ENCODE measurements at regions not wholly inside any gene's neighbourhood (a gene's known extent, or its start where the extent isn't known, plus 50 kb on each side); places are given as distances from the start of the nearest gene placed in this dataset.
"Not testable (repeated sequence)": the region's sequence is repeated elsewhere in the genome, so short reads cannot be mapped to it uniquely, and the experiment has no call there.

DNA sequence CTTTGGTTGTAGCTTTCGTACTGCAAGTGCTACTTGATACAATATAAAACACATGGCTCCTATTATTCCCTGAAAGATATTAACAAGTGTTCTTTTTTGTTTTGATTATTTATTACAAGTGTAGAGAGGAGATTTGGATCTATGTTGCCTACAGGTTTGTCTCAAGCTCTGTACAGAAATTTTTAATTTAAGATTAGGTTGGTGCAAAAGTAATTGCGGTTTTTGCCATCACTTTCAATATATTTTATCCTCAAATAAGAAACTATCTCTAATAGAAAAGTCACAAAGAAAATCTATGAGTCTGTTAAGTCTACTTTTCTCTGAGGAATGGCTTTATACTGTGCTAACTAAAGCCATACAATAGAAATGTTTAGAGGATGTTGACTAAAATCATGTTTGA, 1086.1 kb downstream of the GRM8 start:
- no peak for DNase-seq

DNA sequence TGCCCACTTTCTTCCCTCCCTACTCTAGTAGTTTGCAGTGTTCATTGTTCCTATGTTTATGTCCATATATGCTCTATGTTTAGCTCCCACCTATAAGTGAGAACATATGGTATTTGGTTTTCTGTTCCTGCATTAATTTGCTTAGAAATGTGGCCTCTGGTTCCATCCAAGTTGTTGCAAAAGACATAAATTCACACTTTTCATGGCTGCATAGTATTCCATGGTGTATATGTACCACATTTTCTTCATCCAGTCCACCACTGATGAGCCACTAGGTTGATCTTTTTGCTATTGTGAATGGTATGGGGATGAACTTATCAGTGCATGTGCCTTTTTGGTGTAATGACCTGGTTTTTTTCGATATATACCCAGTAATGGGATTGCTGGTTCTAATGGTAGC, 1089.1 kb downstream of the GRM8 start:
- no peak for DNase-seq

DNA sequence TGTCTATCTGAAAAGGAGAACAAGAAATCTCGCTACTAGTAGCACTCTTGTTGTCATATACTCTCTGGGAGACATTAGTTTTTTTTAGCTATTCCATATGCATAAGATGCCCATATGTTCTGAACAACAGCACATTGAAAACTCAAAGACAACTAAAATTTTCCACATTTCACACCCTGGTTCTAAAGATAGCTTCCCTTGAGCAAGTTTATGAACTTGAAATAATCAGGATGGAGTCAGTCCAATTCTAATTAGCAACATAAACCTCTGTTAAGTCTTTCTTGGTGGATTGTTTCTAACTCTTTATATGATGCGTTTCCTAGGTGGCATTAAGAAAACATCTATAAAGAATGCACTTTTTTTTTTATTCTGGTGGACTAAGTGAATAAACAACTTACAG, 1095.3 kb downstream of the GRM8 start:
- DNase-seq: no peak

DNA sequence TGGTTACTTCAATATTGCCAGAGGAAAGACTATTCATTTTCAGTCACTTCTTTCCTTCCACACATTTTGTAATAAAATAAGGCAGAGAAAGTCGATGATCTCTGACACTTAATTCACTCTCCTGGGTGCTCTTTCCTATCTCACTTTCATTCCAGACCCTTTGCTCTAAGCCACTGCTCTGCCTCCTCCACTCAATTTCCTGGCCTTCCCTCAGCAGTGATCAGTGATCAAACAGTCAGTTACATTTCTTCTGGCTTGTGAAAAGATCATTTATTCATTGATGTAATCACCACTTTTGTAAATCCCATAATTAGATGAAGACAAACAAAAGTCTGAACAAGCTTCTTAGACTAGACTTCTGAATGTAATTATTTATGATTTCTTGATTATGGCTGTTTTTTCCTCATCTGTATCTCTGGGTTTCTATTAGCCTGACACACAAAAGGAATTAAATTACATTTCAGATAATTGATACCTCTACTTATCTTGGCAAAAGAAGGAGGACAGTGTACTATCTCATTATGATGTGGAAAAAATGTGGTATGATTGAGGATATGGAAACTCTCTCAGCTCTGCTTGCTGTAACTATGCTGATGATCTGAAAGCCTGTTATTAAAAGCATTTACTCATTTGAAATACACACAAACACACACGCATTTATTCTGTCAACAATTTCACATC, 1102.3 kb downstream of the GRM8 start:
- DNase-seq: peak; percentile 16

- no peak for DNase-seq
Measured at GRCh38 chr7:126140858-126141466, 1111.8 kb downstream of the GRM8 start.

DNA sequence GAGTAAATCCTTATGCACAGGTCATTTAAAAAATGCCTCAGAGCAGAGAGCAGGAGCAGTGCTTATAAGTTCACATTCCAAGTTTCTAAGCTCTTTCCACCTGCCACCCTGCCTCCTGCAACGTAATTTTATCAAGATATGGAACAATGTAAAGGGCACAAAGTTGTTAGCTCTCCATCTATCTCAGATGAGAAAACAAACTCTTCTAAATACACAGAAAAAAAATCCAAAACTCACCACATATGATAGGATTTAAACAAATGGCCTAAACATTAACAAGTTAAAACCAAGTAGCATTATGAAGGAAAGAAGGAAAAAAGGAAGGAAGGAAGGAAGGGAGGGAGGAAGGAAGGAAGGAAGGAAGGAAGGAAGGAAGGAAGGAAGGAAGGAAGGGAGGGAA, 1132.8 kb downstream of the GRM8 start:
- DNase-seq: no peak

DNA sequence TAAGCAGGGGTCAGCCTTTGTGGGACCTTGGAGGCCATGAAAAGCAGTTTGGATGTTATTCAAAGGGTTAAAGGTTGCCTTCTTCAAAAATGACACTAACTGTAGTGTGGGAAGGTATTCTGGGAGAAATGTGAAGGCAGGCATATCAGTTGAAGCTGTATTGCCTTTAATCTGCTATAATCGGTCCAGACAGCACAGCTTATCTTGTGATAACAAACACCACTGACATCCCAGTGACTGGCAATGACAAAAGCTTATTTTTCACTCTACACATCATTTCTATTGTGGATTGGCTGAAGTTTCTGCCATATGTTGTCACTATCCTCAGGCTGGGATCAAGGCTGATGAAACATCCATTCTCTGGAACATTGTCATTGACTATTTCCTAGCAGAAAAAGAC, 1149.2 kb downstream of the GRM8 start:
- DNase-seq: no peak

DNA sequence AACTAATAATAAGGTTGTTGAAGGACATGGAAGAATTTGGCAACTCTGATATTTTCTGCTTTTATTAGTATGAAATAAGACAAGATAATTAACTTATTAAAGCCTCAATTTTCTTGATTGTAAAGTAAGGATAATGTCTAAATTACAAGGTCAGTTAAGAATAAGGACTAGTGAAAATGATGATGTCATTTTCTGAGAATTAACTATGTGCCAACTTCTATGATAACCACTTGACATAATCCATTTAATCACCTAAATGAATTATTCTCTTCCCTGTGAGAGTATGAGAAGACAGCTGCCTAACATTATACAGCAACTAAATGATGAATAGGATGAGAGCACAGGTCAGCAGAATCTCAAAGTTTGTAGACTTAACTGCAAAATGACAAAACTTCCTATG, 1153.4 kb upstream of the POT1 start:
- DNase-seq: no peak

DNA sequence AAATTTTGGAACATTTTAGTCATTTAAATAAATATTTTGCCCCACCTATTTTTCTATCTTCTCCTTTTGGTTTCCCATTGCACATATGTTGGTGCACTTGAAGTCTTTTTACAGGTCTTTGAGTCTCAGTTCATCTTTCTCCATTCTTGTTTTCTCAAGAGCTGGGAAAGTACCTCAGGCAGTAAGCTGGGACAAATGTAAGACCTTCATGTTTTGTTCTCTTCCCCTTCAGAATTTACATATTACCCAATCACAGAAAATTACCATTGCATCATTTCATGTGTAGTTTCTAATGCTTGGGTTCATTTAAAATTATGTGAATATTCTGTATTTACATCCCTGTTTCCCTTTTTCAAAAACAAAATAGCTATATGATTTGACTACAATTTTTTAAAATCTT, 1150.0 kb upstream of the POT1 start:
- no peak for DNase-seq

DNA sequence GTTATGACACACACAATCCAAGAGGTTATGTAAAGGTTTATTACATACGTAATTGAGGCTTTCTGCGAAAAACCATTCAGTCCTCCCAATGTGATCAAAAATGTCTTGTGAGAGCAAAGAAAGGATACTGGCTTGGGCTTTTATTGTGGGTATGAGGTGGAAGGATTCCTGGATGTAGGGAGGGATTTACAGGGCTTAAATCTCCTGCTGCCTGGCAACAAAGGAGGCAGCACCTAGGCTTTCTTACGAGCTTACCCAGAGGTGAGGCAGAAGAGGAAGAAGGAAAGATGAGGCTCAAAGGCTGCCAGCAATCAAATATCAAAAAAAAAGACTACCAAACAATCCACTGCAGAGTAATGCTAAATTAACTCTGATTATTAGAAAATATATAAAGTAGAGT, 1149.5 kb upstream of the POT1 start:
- no peak for DNase-seq

DNA sequence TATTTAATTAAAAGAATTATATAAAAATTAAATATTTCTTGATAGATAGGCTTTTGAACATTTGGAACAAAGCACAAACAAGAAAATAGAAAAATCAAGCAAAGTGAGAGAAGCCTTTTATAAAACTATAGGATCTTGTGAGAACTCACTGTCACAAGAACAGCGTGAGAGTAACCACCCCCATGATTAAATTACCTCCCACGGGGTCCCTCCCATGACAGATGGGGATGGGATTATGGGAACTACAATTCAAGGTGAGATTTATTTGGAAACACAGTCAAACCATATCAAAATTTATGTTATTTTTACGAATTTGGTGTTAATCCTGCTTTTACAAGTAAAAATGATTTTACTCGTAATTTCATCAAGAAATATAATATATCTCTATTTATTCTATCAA, 1136.1 kb upstream of the POT1 start:
- no peak for DNase-seq

- no peak for DNase-seq
Measured at GRCh38 chr7:126057979-126058378, 1128.4 kb upstream of the POT1 start.

DNA sequence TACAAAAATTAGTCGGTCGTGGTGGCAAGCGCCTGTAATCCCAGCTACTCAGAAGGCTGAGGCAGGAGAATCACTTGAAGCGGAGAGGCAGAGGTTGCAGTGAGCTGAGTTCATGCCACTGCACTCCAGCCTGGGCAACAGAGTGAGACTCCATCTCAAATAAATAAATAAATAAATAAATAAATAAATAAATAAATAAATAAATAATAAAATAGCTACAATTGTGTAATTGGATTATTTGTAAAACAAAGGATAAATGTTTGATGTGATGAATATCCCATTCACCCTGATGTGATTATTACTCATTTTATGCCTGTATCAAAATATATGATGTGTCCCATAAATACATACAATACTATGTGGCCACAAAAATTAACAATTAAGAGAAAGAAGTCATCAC, 1127.0 kb upstream of the POT1 start:
- DNase-seq: not testable (repeated sequence)

GRCh38 chr7:126052229-126052628, 1122.6 kb upstream of the POT1 start:
- no peak for DNase-seq

GRCh38 chr7:126044662-126045061, 1115.0 kb upstream of the POT1 start:
- DNase-seq: no peak

- DNase-seq: no peak
Measured at GRCh38 chr7:126041472-126041871, 1111.8 kb upstream of the POT1 start.

GRCh38 chr7:126040114-126041045, 1110.8 kb upstream of the POT1 start:
- DNase-seq: no peak

DNA sequence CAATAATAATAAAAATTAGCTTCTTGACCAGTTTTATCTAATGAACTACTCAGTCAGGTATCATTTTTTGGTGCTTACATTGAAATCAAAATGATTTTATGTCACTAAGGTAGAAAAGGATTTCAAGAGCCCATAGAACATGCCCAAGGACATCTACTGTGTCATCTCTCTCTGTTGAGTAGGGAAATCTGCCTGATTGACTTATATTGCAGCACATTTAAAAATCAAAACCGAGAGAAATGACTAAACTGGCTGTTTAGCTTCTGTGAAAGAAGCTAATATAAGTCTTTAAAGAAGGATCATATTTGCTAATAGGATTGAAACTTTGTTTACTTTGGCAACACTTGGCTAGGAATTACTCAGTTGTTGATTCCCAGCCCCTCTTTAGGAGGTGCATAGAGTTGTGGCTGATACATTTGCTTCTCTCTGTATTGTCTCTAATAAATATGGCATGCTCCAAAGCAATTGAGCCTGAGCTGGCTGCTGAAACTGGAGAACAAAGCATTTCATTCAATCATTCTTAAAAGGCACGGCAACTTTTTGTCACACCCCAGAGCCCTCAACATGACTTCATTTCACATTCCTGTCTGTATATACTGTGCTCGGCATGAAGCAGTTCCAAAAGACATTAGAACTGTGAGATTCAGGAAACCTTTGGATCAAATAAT, 1096.9 kb upstream of the POT1 start:
- DNase-seq: peak; percentile 14

DNA sequence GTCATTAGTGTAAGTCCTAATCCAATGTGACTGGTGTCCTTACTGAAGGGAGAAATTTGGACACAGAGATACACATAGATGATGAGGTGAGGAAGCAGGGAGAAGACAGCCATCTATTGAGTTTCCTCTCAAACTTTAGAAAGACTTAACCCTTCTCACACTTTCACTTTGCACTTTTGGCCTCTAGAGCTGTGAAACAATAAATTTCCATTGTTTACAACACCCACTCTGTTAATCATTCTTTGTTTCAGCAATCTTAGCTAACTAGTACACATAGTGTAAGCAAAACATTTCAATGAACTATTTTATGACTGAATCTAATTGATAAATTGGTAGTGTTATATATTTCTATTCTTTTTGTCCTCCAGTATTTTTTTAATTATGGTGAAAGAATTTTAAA, 1092.8 kb upstream of the POT1 start:
- no peak for DNase-seq

DNA sequence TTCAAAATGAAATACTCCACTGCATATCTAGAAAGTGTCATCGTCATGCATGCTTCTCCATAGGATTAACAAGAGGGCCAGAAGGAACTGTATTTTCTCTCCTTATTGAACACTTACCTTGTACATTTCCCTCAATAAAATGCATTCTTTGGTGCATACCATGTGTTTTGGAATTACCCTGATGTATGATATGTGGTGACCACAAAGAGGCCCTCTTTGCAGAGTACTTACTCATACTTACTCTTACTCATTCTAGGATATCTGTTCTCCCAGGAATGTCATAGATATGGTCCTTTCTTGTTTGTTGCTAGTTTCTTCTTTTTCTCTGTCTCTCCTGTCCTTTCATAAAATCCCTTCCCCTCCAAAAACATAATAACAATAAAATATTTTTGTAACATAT, 1087.1 kb upstream of the POT1 start:
- no peak for DNase-seq

DNA sequence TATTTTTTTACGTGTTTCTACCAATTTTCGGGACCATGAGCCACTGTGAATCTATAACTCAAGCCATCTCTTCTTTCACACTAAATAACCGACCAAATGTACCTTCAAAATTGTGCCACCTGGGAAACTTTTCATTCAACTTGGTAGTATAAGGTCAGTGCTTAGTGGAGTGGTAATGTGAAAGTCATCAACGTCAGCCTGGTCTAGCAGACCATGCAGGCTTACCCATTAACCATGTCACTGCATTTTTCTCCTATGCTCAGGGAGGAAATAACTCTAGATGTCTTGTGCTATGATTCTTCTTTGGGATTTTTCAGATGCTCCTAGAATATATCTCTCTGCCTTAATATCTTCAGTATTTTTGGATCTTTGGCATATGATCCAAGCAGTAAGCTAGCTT, 1075.4 kb upstream of the POT1 start:
- DNase-seq: no peak

- peak; percentile 42 for DNase-seq
Measured at GRCh38 chr7:126001349-126001748, 1071.7 kb upstream of the POT1 start.

DNA sequence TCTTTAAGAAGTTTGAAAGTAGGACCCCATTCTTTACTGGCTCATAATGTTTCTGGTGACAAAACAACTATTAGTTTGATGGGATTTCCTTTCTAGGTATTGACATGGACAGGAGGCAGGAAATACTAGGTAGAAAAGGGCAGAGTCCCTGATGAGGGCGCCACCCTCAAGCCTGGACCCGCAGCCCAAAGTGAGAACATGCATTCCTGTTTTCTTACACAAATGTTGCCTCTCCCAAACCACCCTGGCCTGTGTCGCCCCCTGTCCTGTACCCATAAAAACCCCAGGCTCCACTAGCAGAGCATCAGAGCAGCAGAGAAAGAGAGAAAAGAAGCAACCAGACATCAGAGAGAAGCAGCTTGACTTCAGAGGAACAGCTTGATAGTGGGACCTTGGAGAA, 1055.2 kb upstream of the POT1 start:
- no peak for DNase-seq

DNA sequence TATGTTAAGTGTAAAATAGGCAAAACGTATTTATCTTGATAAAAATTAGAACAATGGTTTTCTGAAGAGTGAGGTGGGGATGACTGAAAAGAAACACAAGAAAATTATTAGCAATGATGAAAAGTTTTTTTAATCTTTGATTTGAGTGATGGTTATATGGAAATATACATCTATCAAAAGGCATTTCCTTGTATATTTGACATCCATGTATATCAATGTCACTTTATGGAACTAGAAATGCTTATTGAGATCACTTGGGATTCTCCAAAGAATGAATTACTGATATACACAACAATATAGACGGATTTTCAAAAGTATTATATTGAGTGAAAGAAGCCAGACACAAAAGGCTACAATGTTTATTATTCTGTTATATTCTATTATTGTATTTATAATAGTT, 1042.0 kb upstream of the POT1 start:
- DNase-seq: no peak

Data from COR-L47 (cell line).